NOMO-1 (cell line): ENCODE measurements at regions not wholly inside any gene's neighbourhood (a gene's known extent, or its start where the extent isn't known, plus 50 kb on each side); places are given as distances from the start of the nearest gene placed in this dataset.
A peak's percentile ranks its signal among the peaks of the same experiment; 100 is the strongest.
"Not testable (repeated sequence)": the region's sequence is repeated elsewhere in the genome, so short reads cannot be mapped to it uniquely, and the experiment has no call there.

Experiments used
- DNase-seq, 2 experiments: peaks; one replicate each; lab custom pipeline; 2025; ENCODE audit not compliant: unreplicated experiment in 2 of 2; lab: John Stamatoyannopoulos, UW

GRCh38 chr10:21406595-21407193 is 118.8 kb downstream of the SKIDA1 start:
- DNase-seq, result peak in 1 of 2 experiments; percentile 54

GRCh38 chr10:21405981-21406380 is 119.5 kb downstream of the SKIDA1 start:
- no peak for DNase-seq

- DNase-seq, result no peak
Measured at GRCh38 chr10:21403256-21404015, 122.0 kb downstream of the SKIDA1 start.

GRCh38 chr10:21402606-21403083 is 122.8 kb downstream of the SKIDA1 start:
- no peak for DNase-seq

GRCh38 chr10:21401196-21401595 is 124.3 kb downstream of the SKIDA1 start:
- peak; percentile 34 for DNase-seq

GRCh38 chr10:21399392-21400035 is 126.0 kb downstream of the SKIDA1 start:
- no peak for DNase-seq

- no peak for DNase-seq
Measured at GRCh38 chr10:21398563-21399231, 126.8 kb downstream of the SKIDA1 start.

GRCh38 chr10:21396889-21397288 is 128.6 kb downstream of the SKIDA1 start:
- DNase-seq, result no peak

GRCh38 chr10:21393931-21394330 is 131.6 kb downstream of the SKIDA1 start:
- no peak for DNase-seq

GRCh38 chr10:21388589-21388988 is 136.9 kb downstream of the SKIDA1 start:
- peak in 1 of 2 experiments; percentile 36 for DNase-seq

GRCh38 chr10:21387868-21388267 is 137.6 kb downstream of the SKIDA1 start:
- DNase-seq, result no peak

- no peak for DNase-seq
Measured at GRCh38 chr10:21385996-21386585, 139.4 kb downstream of the SKIDA1 start.

- DNase-seq, result no peak
Measured at GRCh38 chr10:21385536-21385935, 139.9 kb downstream of the SKIDA1 start.

- peak in 1 of 2 experiments; percentile 4 for DNase-seq
Measured at GRCh38 chr10:21379143-21379542, 146.3 kb downstream of the SKIDA1 start.

- not testable (repeated sequence) for DNase-seq
Measured at GRCh38 chr10:21375274-21375673, 150.2 kb downstream of the SKIDA1 start.

- DNase-seq, result not testable (repeated sequence)
Measured at GRCh38 chr10:21373881-21374280, 151.6 kb downstream of the SKIDA1 start.

GRCh38 chr10:21372651-21373410 is 152.7 kb downstream of the SKIDA1 start:
- peak; percentile 97 to 99 for DNase-seq

- DNase-seq, result peak; percentile 29 to 67
Measured at GRCh38 chr10:21369697-21370096, 155.8 kb downstream of the SKIDA1 start.

GRCh38 chr10:21368728-21369425 is 156.6 kb downstream of the SKIDA1 start:
- DNase-seq, result no peak
